Mononuclear cell (primary cell): ENCODE measurements at regions not wholly inside any gene's neighbourhood (a gene's known extent, or its start where the extent isn't known, plus 50 kb on each side); places are given as distances from the start of the nearest gene placed in this dataset.

ENCODE experiments used
- H3K27me3 ChIP-seq: 2 replicates; pipeline ENCODE4 v1.6.0; 2011; ENCODE audit warnings: low read length, control low read depth; ENCODE audit not compliant: insufficient read depth
- H3K4me1 ChIP-seq: 2 replicates; pipeline ENCODE4 v1.5.1; 2011; ENCODE audit warnings: mild to moderate bottlenecking, low read length, control low read depth; ENCODE audit not compliant: insufficient read depth
- H3K4me3 ChIP-seq: 2 replicates; pipeline ENCODE4 v1.5.1; 2011; ENCODE audit warnings: mild to moderate bottlenecking, low read length, moderate library complexity
- H3K9me3 ChIP-seq: 2 replicates; pipeline ENCODE4 v1.5.1; 2011; ENCODE audit warnings: low read depth, mild to moderate bottlenecking, control low read depth, low read length

- no peaks in the 10 kb centered on the region for H3K9me3 ChIP-seq
- no peak overlapping the region for H3K4me3 ChIP-seq
- H3K4me1 ChIP-seq, result no peaks in the 10 kb centered on the region
- H3K27me3 ChIP-seq, result no peaks in the 10 kb centered on the region
These were observed 315.9 kb downstream of the SNX13 start for GRCh38 chr7:17624379-17624778.

- no peaks in the 10 kb centered on the region for H3K9me3 ChIP-seq
- no peaks in the 10 kb centered on the region for H3K27me3 ChIP-seq
- H3K4me3 ChIP-seq, result no peak overlapping the region
- H3K4me1 ChIP-seq, result no peaks in the 10 kb centered on the region
These were observed 315.3 kb downstream of the SNX13 start for GRCh38 chr7:17625043-17625442.

DNA sequence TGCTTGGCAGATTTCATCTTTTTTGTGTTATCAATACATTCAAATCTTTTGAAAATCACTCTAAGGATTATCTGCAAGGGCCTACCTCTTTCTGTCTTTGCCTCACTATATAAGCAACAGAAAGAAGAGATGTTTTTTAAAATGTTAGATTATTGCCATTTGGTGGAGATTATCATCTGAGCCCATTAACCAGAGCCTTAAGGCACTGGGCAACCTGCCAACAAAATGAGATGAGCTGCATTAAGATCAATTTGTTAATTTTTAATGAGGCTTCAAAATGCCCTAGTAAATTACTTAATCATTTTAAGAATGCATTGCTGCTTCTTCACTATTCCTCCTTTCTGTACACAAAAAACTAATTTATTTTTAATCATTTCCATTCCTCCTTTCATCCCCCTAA, 314.1 kb downstream of the SNX13 start:
- no peaks in the 10 kb centered on the region for H3K4me1 ChIP-seq
- no peaks in the 10 kb centered on the region for H3K9me3 ChIP-seq
- no peaks in the 10 kb centered on the region for H3K27me3 ChIP-seq
- no peak overlapping the region for H3K4me3 ChIP-seq

GRCh38 chr7:17631061-17631460, 309.2 kb downstream of the SNX13 start:
- H3K4me1 ChIP-seq, result peaks cover 9% of the 10 kb centered on the region
- H3K9me3 ChIP-seq, result no peaks in the 10 kb centered on the region
- H3K4me3 ChIP-seq, result no peak overlapping the region
- no peaks in the 10 kb centered on the region for H3K27me3 ChIP-seq

- no peaks in the 10 kb centered on the region for H3K27me3 ChIP-seq
- H3K4me1 ChIP-seq, result peaks cover 9% of the 10 kb centered on the region
- no peaks in the 10 kb centered on the region for H3K9me3 ChIP-seq
- H3K4me3 ChIP-seq, result no peak overlapping the region
These were observed 307.9 kb downstream of the SNX13 start for GRCh38 chr7:17632384-17632783.

DNA sequence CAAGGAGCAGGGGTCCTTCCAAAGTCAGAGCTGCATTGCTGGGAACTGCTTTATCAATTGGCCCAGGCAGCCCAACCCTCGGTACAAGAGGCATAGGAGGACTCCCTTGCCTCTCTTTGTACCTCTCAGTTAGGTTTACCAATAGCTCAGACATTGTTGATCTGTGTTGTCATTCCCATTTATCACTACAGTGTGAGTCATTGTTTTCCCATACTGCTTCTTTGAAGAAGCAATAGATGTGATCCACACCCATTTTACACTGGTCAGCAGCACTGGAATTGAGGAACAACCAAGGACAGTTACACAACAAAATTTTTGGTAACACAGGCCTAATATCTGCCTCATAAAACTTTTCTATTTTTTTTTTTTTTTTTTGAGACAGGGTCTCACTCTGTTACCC, 307.2 kb downstream of the SNX13 start:
- H3K9me3 ChIP-seq, result no peaks in the 10 kb centered on the region
- H3K4me3 ChIP-seq, result no peak overlapping the region
- H3K4me1 ChIP-seq, result peaks cover 9% of the 10 kb centered on the region
- no peaks in the 10 kb centered on the region for H3K27me3 ChIP-seq

GRCh38 chr7:17638727-17639126, 301.6 kb downstream of the SNX13 start:
- H3K4me1 ChIP-seq, result no peaks in the 10 kb centered on the region
- H3K27me3 ChIP-seq, result no peaks in the 10 kb centered on the region
- no peak overlapping the region for H3K4me3 ChIP-seq
- H3K9me3 ChIP-seq, result no peaks in the 10 kb centered on the region

DNA sequence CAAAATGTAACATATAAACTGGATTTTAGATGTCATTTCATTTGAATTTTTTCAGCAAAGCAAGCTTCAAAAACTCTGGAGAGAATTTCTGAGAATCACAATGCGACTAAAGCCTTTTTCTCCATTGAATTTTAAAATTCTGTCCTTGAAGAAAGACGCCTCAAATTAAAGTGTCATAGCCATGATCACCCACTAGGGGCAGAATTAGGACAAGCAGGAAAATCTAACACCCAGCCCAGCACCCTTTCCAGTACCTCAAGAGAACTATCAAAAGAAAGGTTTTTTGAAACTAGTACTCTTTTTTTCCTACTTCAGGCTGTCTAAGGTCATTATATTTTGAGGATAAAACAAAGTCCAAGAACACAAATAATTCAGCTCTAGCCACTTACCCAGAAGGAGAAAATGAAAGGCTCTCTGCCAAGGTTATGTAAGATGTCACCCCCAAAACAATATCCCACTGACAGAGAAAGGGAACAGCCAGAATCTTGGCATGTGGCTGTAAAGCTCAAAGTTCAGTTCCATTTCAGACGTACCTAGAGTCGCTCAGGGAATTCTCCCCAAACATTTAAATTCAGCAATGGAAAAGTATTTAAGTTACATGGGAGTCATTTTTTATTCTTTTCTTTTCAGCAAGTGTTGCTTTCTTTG, 299.4 kb downstream of the SNX13 start:
- H3K4me3 ChIP-seq, result no peak overlapping the region
- H3K4me1 ChIP-seq, result no peaks in the 10 kb centered on the region
- H3K27me3 ChIP-seq, result no peaks in the 10 kb centered on the region
- H3K9me3 ChIP-seq, result no peaks in the 10 kb centered on the region

DNA sequence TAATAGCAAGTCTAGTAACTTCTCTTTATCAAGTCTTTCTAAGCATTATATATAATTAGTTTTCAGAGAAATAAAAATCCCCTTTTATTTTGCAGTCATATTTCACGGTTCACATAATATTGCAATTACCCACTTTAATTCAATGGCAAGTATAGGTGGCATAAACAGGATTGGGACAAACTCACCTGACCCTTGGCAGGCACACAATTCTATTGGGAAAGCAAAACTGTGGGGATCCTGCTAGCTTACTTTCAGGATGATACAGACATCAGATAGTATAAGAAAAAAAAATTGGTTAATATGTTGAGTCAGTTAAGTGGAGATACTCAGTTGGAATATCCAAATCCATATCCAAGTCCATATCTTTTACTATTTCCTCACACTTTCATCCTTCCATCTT, 294.8 kb downstream of the SNX13 start:
- Histone ChIP-seq H3K4me1 (no peaks in the 10 kb centered on the region), H3K9me3 (no peaks in the 10 kb centered on the region), H3K27me3 (no peaks in the 10 kb centered on the region), H3K4me3 (no peak overlapping the region)

GRCh38 chr7:17646253-17646956, 293.9 kb downstream of the SNX13 start:
- Histone ChIP-seq H3K27me3 (no peaks in the 10 kb centered on the region), H3K4me1 (no peaks in the 10 kb centered on the region), H3K4me3 (no peak overlapping the region), H3K9me3 (no peaks in the 10 kb centered on the region)

DNA sequence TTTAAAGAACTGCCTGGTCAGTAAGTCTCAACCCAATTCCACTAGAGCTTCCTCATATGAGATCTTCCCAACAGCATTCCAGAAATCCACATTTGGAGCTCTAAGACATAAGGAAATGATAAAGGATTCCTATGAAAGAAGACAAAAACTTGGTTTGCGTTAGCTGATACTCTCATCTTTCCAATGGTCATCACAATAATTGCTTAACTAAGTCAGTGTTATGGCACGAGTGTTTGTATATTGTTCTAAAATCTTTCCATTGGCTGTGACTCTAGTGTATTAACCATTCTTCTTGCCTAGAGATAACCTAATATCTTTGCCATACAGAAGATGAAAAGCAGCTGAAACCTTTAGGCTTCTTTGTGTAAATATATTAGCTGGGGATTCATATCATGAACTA, 289.0 kb downstream of the SNX13 start:
- Histone ChIP-seq H3K27me3 (no peaks in the 10 kb centered on the region), H3K4me3 (no peak overlapping the region), H3K4me1 (no peaks in the 10 kb centered on the region), H3K9me3 (no peaks in the 10 kb centered on the region)

- H3K4me1 ChIP-seq, result no peaks in the 10 kb centered on the region
- no peak overlapping the region for H3K4me3 ChIP-seq
- no peaks in the 10 kb centered on the region for H3K27me3 ChIP-seq
- no peaks in the 10 kb centered on the region for H3K9me3 ChIP-seq
These were observed 288.4 kb downstream of the SNX13 start for GRCh38 chr7:17651863-17652385.

DNA sequence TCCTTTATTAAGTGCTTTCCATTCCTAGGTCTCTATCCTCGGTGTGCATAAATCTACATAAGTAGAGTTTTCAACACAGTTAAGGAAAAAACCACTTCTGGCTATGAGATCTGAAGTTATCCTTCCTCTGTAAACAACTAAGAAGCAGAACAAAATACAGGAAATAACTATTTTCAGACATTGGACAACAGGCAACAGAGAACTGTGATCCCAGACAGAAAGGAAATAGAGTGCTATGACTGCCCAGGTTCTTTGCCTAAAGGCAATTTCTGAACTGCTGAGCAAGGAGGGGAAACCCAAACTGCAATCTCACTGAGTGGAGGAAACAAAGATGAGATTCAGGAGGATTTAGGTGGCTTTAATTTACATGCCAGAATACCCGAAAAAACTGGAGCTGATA, 285.4 kb downstream of the SNX13 start:
- H3K4me1 ChIP-seq, result no peaks in the 10 kb centered on the region
- H3K27me3 ChIP-seq, result no peaks in the 10 kb centered on the region
- H3K4me3 ChIP-seq, result no peak overlapping the region

DNA sequence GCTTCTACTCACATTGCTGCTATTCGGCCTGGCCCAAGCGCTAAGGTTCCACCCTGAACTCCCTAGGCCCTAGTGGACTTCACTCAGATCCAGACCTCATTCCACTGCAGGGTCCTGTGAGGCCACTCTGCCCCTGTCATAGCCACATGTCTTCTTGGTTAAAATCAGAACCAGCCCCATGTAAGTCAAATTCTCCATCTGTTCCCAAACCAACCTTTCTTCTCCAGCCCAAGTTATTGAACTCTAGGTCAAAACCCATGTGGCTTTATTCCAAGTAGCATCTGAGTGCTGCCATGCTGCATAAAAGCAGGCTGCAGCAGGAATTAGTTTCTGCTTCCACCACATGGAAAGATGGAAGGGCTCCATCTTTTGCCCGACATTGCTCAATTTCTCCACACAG, 281.2 kb downstream of the SNX13 start:
- Histone ChIP-seq H3K27me3 (no peaks in the 10 kb centered on the region), H3K4me1 (no peaks in the 10 kb centered on the region), H3K4me3 (no peak overlapping the region), H3K9me3 (no peaks in the 10 kb centered on the region)

More for the DNA sequence above, 285.4 kb downstream of the SNX13 start:
- H3K9me3 ChIP-seq, result no peaks in the 10 kb centered on the region

DNA sequence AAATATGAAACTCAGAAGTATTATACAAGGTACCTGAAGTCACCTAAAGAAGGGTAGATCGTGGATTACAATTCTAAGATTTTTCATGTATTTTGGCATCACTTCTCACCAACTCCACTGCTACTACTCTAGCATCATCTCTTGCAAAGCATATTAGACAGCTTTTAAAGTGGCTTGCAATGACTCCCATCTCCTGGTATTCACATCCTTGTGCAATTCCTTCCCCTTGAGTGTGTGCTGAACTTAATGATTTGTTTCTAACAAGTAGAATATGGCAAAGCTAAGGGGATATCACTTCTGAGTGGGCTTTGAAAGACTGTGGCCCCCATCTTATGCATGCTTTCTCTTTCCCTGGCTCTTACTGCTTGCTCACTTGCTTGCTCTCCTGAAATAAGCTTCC, 280.2 kb downstream of the SNX13 start:
- Histone ChIP-seq H3K4me3 (no peak overlapping the region), H3K9me3 (no peaks in the 10 kb centered on the region), H3K27me3 (no peaks in the 10 kb centered on the region), H3K4me1 (no peaks in the 10 kb centered on the region)
